GM23248 (cell line): ENCODE measurements at regions not wholly inside any gene's neighbourhood (a gene's known extent, or its start where the extent isn't known, plus 50 kb on each side); places are given as distances from the start of the nearest gene placed in this dataset.

Source experiments
- DNase-seq: peaks from one replicate; pipeline ENCODE4 v3.0.0-alpha.2; 2015
- H2AFZ ChIP-seq: fragments of 200-600 bp; sonication (generic); 2 replicates; pipeline ENCODE4 v1.6.1; 2016; ENCODE audit warnings: antibody characterized with exemption
- H3F3A ChIP-seq: fragments of 200-600 bp; sonication (generic); 2 replicates; pipeline ENCODE4 v1.6.1; 2016; ENCODE audit warnings: mild to moderate bottlenecking, antibody characterized with exemption, mixed run types; ENCODE audit not compliant: insufficient read depth
- H3K27ac ChIP-seq: fragments of 200-600 bp; sonication (generic); 2 replicates; pipeline ENCODE4 v1.5.1; 2016; ENCODE audit warnings: mild to moderate bottlenecking
- H3K27me3 ChIP-seq: fragments of 200-600 bp; sonication (generic); replicated peaks from 2 replicates; pipeline ENCODE4 v1.6.1; 2016; ENCODE audit warnings: mild to moderate bottlenecking; ENCODE audit not compliant: insufficient read depth
- H3K36me3 ChIP-seq: fragments of 200-600 bp; sonication (generic); 2 replicates; pipeline ENCODE4 v1.6.1; 2016; ENCODE audit warnings: low read depth, mild to moderate bottlenecking
- H3K4me1 ChIP-seq: fragments of 200-600 bp; sonication (generic); 2 replicates; pipeline ENCODE4 v1.6.1; 2016; ENCODE audit warnings: mild to moderate bottlenecking; ENCODE audit not compliant: insufficient read depth
- H3K4me2 ChIP-seq: fragments of 200-600 bp; sonication (generic); one replicate; pipeline ENCODE4 v1.6.1; 2016; ENCODE audit warnings: mild to moderate bottlenecking; ENCODE audit not compliant: unreplicated experiment
- H3K4me3 ChIP-seq: fragments of 200-600 bp; sonication (generic); 2 replicates; pipeline ENCODE4 v1.5.1; 2016; ENCODE audit warnings: mild to moderate bottlenecking
- H3K79me2 ChIP-seq: fragments of 200-600 bp; sonication (generic); 2 replicates; pipeline ENCODE4 v1.6.1; 2016; ENCODE audit warnings: mild to moderate bottlenecking; ENCODE audit not compliant: insufficient read depth
- H3K9ac ChIP-seq: fragments of 200-600 bp; sonication (generic); 2 replicates; pipeline ENCODE4 v1.6.1; 2016; ENCODE audit warnings: mild to moderate bottlenecking
- H3K9me2 ChIP-seq: fragments of 200-600 bp; sonication (generic); 2 replicates; pipeline ENCODE4 v1.6.1; 2016; ENCODE audit warnings: mixed run types, mild to moderate bottlenecking, moderate library complexity; ENCODE audit not compliant: insufficient read depth
- H3K9me3 ChIP-seq: fragments of 200-600 bp; sonication (generic); one replicate; pipeline ENCODE4 v1.6.1; 2017; ENCODE audit warnings: low read depth
- H4K20me1 ChIP-seq: fragments of 200-600 bp; sonication (generic); 2 replicates; pipeline ENCODE4 v1.6.0; 2016; ENCODE audit not compliant: insufficient read depth
- EZH2 ChIP-seq: fragments of 200-600 bp; sonication (generic); IDR thresholded peaks from 2 replicates; pipeline ENCODE4 v1.6.1; 2018; ENCODE audit warnings: antibody characterized with exemption, mild to moderate bottlenecking; ENCODE audit not compliant: insufficient read depth, poor library complexity, severe bottlenecking
- EZH2phosphoT487 ChIP-seq: fragments of 200-600 bp; sonication (generic); IDR thresholded peaks from 2 replicates; pipeline ENCODE4 v1.6.1; 2018; ENCODE audit warnings: antibody characterized with exemption, moderate library complexity, mild to moderate bottlenecking, low read depth; ENCODE audit not compliant: insufficient read depth
- WGBS, 2 experiments: methylation state at CpG; one replicate each; pipeline ENCODE4 v1.1.6; 2015 to 2017; ENCODE audit warnings: low lambda C conversion rate in 2 of 2, low coverage in 1 of 2; ENCODE audit errors: missing lambda C conversion rate in 2 of 2; 5-methylcytosine and 5-hydroxymethylcytosine counted together
- in situ Hi-C: fragments of 300-500 bp; cut with MboI; formaldehyde crosslinking; loops from 2 replicates; pipeline ENCODE4 v1.15.0; 2020

GRCh38 chr11:87437844-87438223 lies 400.1 kb downstream of the TMEM135 start:
- no peaks in the 10 kb centered on the region for H3K9me2 ChIP-seq
- peaks cover 56% of the 10 kb centered on the region for H3K4me1 ChIP-seq
- no peak overlapping the region for H3K4me3 ChIP-seq
- H3K27me3 ChIP-seq: no peaks in the 10 kb centered on the region
- H3K27ac ChIP-seq: no peak overlapping the region
- no peaks in the 10 kb centered on the region for H3K36me3 ChIP-seq
- no peak overlapping the region for H3K9ac ChIP-seq
- no peak overlapping the region for H2AFZ ChIP-seq
- DNase-seq: peak; percentile 84
- no peak for TF ChIP-seq EZH2phosphoT487
- no peak for TF ChIP-seq EZH2
- no peaks in the 10 kb centered on the region for H3K79me2 ChIP-seq
- no peaks in the 10 kb centered on the region for H3K9me3 ChIP-seq
- H3F3A ChIP-seq: peaks cover 49% of the 10 kb centered on the region
- in situ Hi-C loops: no loop called here
- H4K20me1 ChIP-seq: no peaks in the 10 kb centered on the region
- peak overlapping the region; percentile 43 for H3K4me2 ChIP-seq

- in situ Hi-C loops: no loop called here
- 91% methylated on average over 5 of the region's 5 CpGs for WGBS, 2 experiments
- Histone ChIP-seq H3K36me3 (no peaks in the 10 kb centered on the region), H2AFZ (no peak overlapping the region), H3K9me2 (no peaks in the 10 kb centered on the region), H3K4me2 (no peak overlapping the region), H3K79me2 (no peaks in the 10 kb centered on the region), H3K27ac (no peak overlapping the region), H3K9ac (no peak overlapping the region), H3K27me3 (no peaks in the 10 kb centered on the region), H3K4me3 (no peak overlapping the region), H4K20me1 (no peaks in the 10 kb centered on the region), H3K9me3 (no peaks in the 10 kb centered on the region), H3K4me1 (peaks cover 62% of the 10 kb centered on the region), H3F3A (peaks cover 54% of the 10 kb centered on the region)
- DNase-seq: no peak
- no peak for TF ChIP-seq EZH2
- TF ChIP-seq EZH2phosphoT487: no peak
These were observed 399.6 kb downstream of the TMEM135 start for GRCh38 chr11:87437133-87437843.

DNA sequence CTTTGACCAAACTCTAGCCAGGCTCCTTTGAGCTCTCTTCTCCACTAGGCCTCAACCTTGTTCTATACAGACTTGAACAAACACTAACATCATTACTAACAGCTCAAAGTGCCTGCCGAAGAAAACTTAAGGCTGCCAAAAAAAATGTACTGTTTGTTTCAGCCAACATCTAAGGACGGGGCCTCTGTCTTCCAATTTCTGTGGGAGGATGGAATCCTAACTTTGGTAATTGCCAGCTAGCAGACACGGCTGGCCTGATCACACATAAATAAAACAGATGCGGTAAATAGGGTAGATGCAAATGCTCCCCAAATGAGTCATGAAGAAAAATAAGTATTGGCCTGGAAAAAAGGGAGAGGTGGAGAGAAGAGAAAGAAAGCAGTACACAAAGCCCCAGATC lies 394.3 kb downstream of the TMEM135 start:
- Histone ChIP-seq H3K4me2 (peak overlapping the region; percentile 27), H3K9ac (no peak overlapping the region), H4K20me1 (no peaks in the 10 kb centered on the region), H3K79me2 (no peaks in the 10 kb centered on the region), H3K27me3 (no peaks in the 10 kb centered on the region), H3K9me2 (no peaks in the 10 kb centered on the region), H3K27ac (peak overlapping the region; percentile 30; the same call in 1 of the 2 replicates), H2AFZ (peak overlapping the region; percentile 52), H3K36me3 (no peaks in the 10 kb centered on the region), H3K4me1 (peaks cover 49% of the 10 kb centered on the region), H3K4me3 (no peak overlapping the region), H3F3A (peaks cover 48% of the 10 kb centered on the region), H3K9me3 (no peaks in the 10 kb centered on the region)
- TF ChIP-seq EZH2: no peak
- TF ChIP-seq EZH2phosphoT487: no peak
- DNase-seq: peak; percentile 74
- in situ Hi-C loops: no loop called here
- WGBS, 2 experiments: 3% methylated on average over 4 of the region's 4 CpGs

- Histone ChIP-seq H3K27ac (peak overlapping the region; percentile 30; the same call in 1 of the 2 replicates), H3K4me1 (peaks cover 53% of the 10 kb centered on the region), H3K9ac (no peak overlapping the region), H4K20me1 (no peaks in the 10 kb centered on the region), H3F3A (peaks cover 51% of the 10 kb centered on the region), H3K9me2 (no peaks in the 10 kb centered on the region), H3K9me3 (no peaks in the 10 kb centered on the region), H3K4me2 (no peak overlapping the region), H3K36me3 (no peaks in the 10 kb centered on the region), H3K27me3 (no peaks in the 10 kb centered on the region), H3K79me2 (no peaks in the 10 kb centered on the region), H2AFZ (peak overlapping the region; percentile 52), H3K4me3 (no peak overlapping the region)
- 87 to 90% methylated on average over 2 of the region's 2 CpGs for WGBS, 2 experiments
- DNase-seq: peak; percentile 27
- in situ Hi-C loops: no loop called here
- no peak for TF ChIP-seq EZH2phosphoT487
- TF ChIP-seq EZH2: no peak
These were observed 393.7 kb downstream of the TMEM135 start for GRCh38 chr11:87431392-87431791.
